ENCODE measurements at regions not wholly inside any gene's neighbourhood (a gene's known extent, or its start where the extent isn't known, plus 50 kb on each side); places are given as distances from the start of the nearest gene placed in this dataset.

GRCh38 chr12:105986779-105987684 is 151.7 kb downstream of the NUAK1 start:
- no peak for DNase-seq (ENCODE audit: low spot score)

- DNase-seq (ENCODE audit: low spot score): no peak
Measured at GRCh38 chr12:105987685-105988035, 151.1 kb downstream of the NUAK1 start.

GRCh38 chr12:105992849-105993740 is 145.7 kb downstream of the NUAK1 start:
- DNase-seq (ENCODE audit: low spot score): no peak

GRCh38 chr12:105993766-105994555 is 144.8 kb downstream of the NUAK1 start:
- no peak for DNase-seq (ENCODE audit: low spot score)

GRCh38 chr12:105995961-105996431 is 142.8 kb downstream of the NUAK1 start:
- no peak for DNase-seq (ENCODE audit: low spot score)

- DNase-seq (ENCODE audit: low spot score): no peak
Measured at GRCh38 chr12:105998561-105998960, 140.2 kb downstream of the NUAK1 start.

GRCh38 chr12:106000382-106001104 is 138.2 kb downstream of the NUAK1 start:
- DNase-seq (ENCODE audit: low spot score): no peak

GRCh38 chr12:106001105-106001836 is 137.5 kb downstream of the NUAK1 start:
- no peak for DNase-seq (ENCODE audit: low spot score)

GRCh38 chr12:106001837-106002218 is 136.9 kb downstream of the NUAK1 start:
- DNase-seq (ENCODE audit: low spot score): no peak

GRCh38 chr12:106003297-106003696 is 135.5 kb downstream of the NUAK1 start:
- DNase-seq (ENCODE audit: low spot score): no peak

GRCh38 chr12:106004289-106004688 is 134.5 kb downstream of the NUAK1 start:
- DNase-seq (ENCODE audit: low spot score): no peak

GRCh38 chr12:106006382-106006781 is 132.4 kb downstream of the NUAK1 start:
- DNase-seq (ENCODE audit: low spot score): no peak

GRCh38 chr12:106006940-106007339 is 131.8 kb downstream of the NUAK1 start:
- DNase-seq (ENCODE audit: low spot score): no peak

GRCh38 chr12:106010741-106011140 is 128.0 kb downstream of the NUAK1 start:
- DNase-seq (ENCODE audit: low spot score): no peak
